HepG2 (cell line): ENCODE measurements at regions not wholly inside any gene's neighbourhood (a gene's known extent, or its start where the extent isn't known, plus 50 kb on each side); places are given as distances from the start of the nearest gene placed in this dataset.

Experiments
- ATF2 ChIP-seq: sonication (generic); formaldehyde crosslinking; IDR thresholded peaks from 2 replicates; pipeline ENCODE4 v1.4.0; 2020; ENCODE audit warnings: missing genetic modification reagents
- CTCF ChIP-seq: sonication (generic); formaldehyde crosslinking; IDR thresholded peaks from 2 replicates; pipeline ENCODE4 v1.5.0; 2020; ENCODE audit warnings: mild to moderate bottlenecking, missing genetic modification reagents, moderate library complexity
- HNF4G ChIP-seq, 2 experiments: sonication (generic) in 1 of 2; formaldehyde crosslinking in 1 of 2; IDR thresholded peaks; 2 replicates each; pipeline versions ENCODE4 v1.4.0 to v1.6.1; 2011 to 2020; ENCODE audit warnings: borderline replicate concordance in 2 of 2, low read depth in 2 of 2, mild to moderate bottlenecking in 2 of 2, low read length in 1 of 2, missing genetic modification reagents in 1 of 2, moderate library complexity in 1 of 2
- HOXA3 ChIP-seq: sonication (generic); formaldehyde crosslinking; IDR thresholded peaks from 2 replicates; pipeline ENCODE4 v1.5.0; 2020; ENCODE audit warnings: missing genetic modification reagents
- MXD3 ChIP-seq: IDR thresholded peaks from 2 replicates; pipeline ENCODE4 v1.6.1; 2016; ENCODE audit warnings: mild to moderate bottlenecking, missing biosample characterization, missing genetic modification reagents
- RXRB ChIP-seq: IDR thresholded peaks from 2 replicates; pipeline ENCODE4 v1.6.1; 2016; ENCODE audit warnings: borderline replicate concordance, missing genetic modification reagents, missing compliant biosample characterization
- SOX13 ChIP-seq, 3 experiments: fragments of 450-650 bp in 1 of 3; sonication (generic) in 1 of 3; formaldehyde crosslinking in 1 of 3; IDR thresholded peaks in 2 of 3; conservative IDR thresholded peaks in 1 of 3; 2 replicates each; pipeline versions ENCODE4 v1.5.0 to v1.6.1; 2016 to 2020; ENCODE audit warnings: antibody characterized with exemption in 1 of 3, mild to moderate bottlenecking in 1 of 3, missing compliant biosample characterization in 1 of 3, missing genetic modification reagents in 1 of 3, moderate library complexity in 1 of 3
- SP5 ChIP-seq: IDR thresholded peaks from 2 replicates; pipeline ENCODE4 v1.6.1; 2016; ENCODE audit warnings: low read depth, borderline replicate concordance
- TBX2 ChIP-seq: sonication (generic); formaldehyde crosslinking; IDR thresholded peaks from 2 replicates; pipeline ENCODE4 v1.5.0; 2020; ENCODE audit warnings: missing genetic modification reagents, mild to moderate bottlenecking, borderline replicate concordance
- ZBTB3 ChIP-seq: sonication (generic); formaldehyde crosslinking; IDR thresholded peaks from 2 replicates; pipeline ENCODE4 v1.4.0; 2020; ENCODE audit warnings: low read depth, mild to moderate bottlenecking, moderate library complexity, missing genetic modification reagents, borderline replicate concordance
- ZMAT5 ChIP-seq: sonication (generic); formaldehyde crosslinking; IDR thresholded peaks from 2 replicates; pipeline ENCODE4 v1.5.0; 2020; ENCODE audit warnings: mild to moderate bottlenecking, low read depth, missing genetic modification reagents, borderline replicate concordance
- ZNF234 ChIP-seq: sonication (generic); formaldehyde crosslinking; conservative IDR thresholded peaks from 2 replicates; pipeline ENCODE4 v1.5.1; 2020; ENCODE audit warnings: mild to moderate bottlenecking, missing genetic modification reagents
- ZNF44 ChIP-seq: sonication (generic); formaldehyde crosslinking; IDR thresholded peaks from 2 replicates; pipeline ENCODE4 v1.5.1; 2020; ENCODE audit warnings: mild to moderate bottlenecking, missing genetic modification reagents
- ZNF609 ChIP-seq: sonication (generic); formaldehyde crosslinking; IDR thresholded peaks from 2 replicates; pipeline ENCODE4 v1.4.0; 2020; ENCODE audit warnings: mild to moderate bottlenecking, missing genetic modification reagents, borderline replicate concordance
- ZNF761 ChIP-seq: sonication (generic); formaldehyde crosslinking; conservative IDR thresholded peaks from 2 replicates; pipeline ENCODE4 v1.4.0; 2020; ENCODE audit warnings: mild to moderate bottlenecking, missing genetic modification reagents
- ZNF777 ChIP-seq: sonication (generic); formaldehyde crosslinking; IDR thresholded peaks from 2 replicates; pipeline ENCODE4 v1.4.0; 2020; ENCODE audit warnings: missing genetic modification reagents
- ZUFSP ChIP-seq: sonication (generic); formaldehyde crosslinking; IDR thresholded peaks from 2 replicates; pipeline ENCODE4 v1.9.0; 2021; ENCODE audit warnings: missing genetic modification reagents, mild to moderate bottlenecking, borderline replicate concordance

- TF ChIP-seq ATF2 (peak; percentile 85; the same call in 1 of the 2 replicates), RXRB (CRISPR knock-in tag) (peak; percentile 68), ZMAT5 (no peak), CTCF (CRISPR knock-in tag) (no peak), TBX2 (CRISPR knock-in tag) (no peak), SOX13 (IDR thresholded peaks at IDR 0.05) (peak; percentile 33; the same call in 1 of the 2 replicates), SOX13 (CRISPR knock-in tag; conservative IDR thresholded peaks at IDR 0.05 in 1 of 2, IDR thresholded peaks at IDR 0.05 in 1 of 2) (peak in 1 of 2 experiments; percentile 83; a peak in 2 of 4 replicates), ZBTB3 (no peak), MXD3 (CRISPR knock-in tag) (no peak), ZUFSP (CRISPR knock-in tag) (no peak), ZNF44 (CRISPR knock-in tag) (no peak), HNF4G (IDR thresholded peaks at IDR 0.05; ENCODE audit: borderline replicate concordance, low read depth, low read length) (no peak), HNF4G (CRISPR knock-in tag; IDR thresholded peaks at IDR 0.05; ENCODE audit: borderline replicate concordance, low read depth) (no peak), ZNF777 (CRISPR knock-in tag) (no peak), ZNF234 (CRISPR knock-in tag) (no peak), SP5 (peak; percentile 37; the same call in 1 of the 2 replicates), ZNF609 (no peak), HOXA3 (CRISPR knock-in tag) (peak; percentile 76), ZNF761 (CRISPR knock-in tag) (no peak)
Observed at GRCh38 chr3:30289324-30289723, 317.1 kb upstream of the TGFBR2 start (continued).
